Astrocyte (in vitro differentiated cells and primary cell): ENCODE measurements at regions not wholly inside any gene's neighbourhood (a gene's known extent, or its start where the extent isn't known, plus 50 kb on each side); places are given as distances from the start of the nearest gene placed in this dataset.

Experiments used
- DNase-seq: peaks from one replicate; pipeline ENCODE4 v3.0.0-alpha.2; 2010; ENCODE audit warnings: low read depth
- FAIRE-seq: peaks from 2 replicates; lab custom pipeline; 2011; peaks lifted over from hg19 to GRCh38; lab: Jason Lieb, UNC
- H2AFZ ChIP-seq: 2 replicates; pipeline ENCODE4 v1.6.0; 2012; ENCODE audit warnings: low read depth, low read length, inconsistent platforms
- H3K27ac ChIP-seq: 2 replicates; pipeline ENCODE4 v1.5.1; 2011; ENCODE audit warnings: low read depth, low read length, inconsistent platforms
- H3K27me3 ChIP-seq: 2 replicates; pipeline ENCODE4 v1.6.0; 2011; ENCODE audit warnings: low read length, inconsistent platforms; ENCODE audit not compliant: insufficient read depth
- H3K36me3 ChIP-seq: 2 replicates; pipeline ENCODE4 v1.5.1; 2011; ENCODE audit warnings: low read length, inconsistent platforms; ENCODE audit not compliant: insufficient read depth
- H3K4me1 ChIP-seq: 2 replicates; pipeline ENCODE4 v1.5.1; 2011; ENCODE audit warnings: low read length, inconsistent platforms; ENCODE audit not compliant: insufficient read depth
- H3K4me2 ChIP-seq: 2 replicates; pipeline ENCODE4 v1.6.0; 2012; ENCODE audit warnings: low read length, inconsistent platforms
- H3K4me3 ChIP-seq: 2 replicates; pipeline ENCODE4 v1.5.1; 2011; ENCODE audit warnings: low read depth, mild to moderate bottlenecking, low read length, inconsistent platforms; ENCODE audit not compliant: insufficient read depth
- H3K79me2 ChIP-seq: 2 replicates; pipeline ENCODE4 v1.6.0; 2012; ENCODE audit warnings: mild to moderate bottlenecking, low read length, inconsistent platforms; ENCODE audit not compliant: insufficient read depth
- H3K9ac ChIP-seq: 2 replicates; pipeline ENCODE4 v1.6.0; 2012; ENCODE audit warnings: mild to moderate bottlenecking, low read length, inconsistent platforms
- H3K9me3 ChIP-seq: 2 replicates; pipeline ENCODE4 v1.5.1; 2012; ENCODE audit warnings: low read depth, mild to moderate bottlenecking, low read length, inconsistent platforms; ENCODE audit not compliant: insufficient read depth
- H4K20me1 ChIP-seq: 2 replicates; pipeline ENCODE4 v1.6.0; 2012; ENCODE audit warnings: low read length, inconsistent platforms; ENCODE audit not compliant: insufficient read depth
- H3K27ac Mint-ChIP-seq: one replicate; pipeline ENCODE4 v1.8.0; 2021; ENCODE audit warnings: mild to moderate bottlenecking, mixed read lengths; ENCODE audit not compliant: unreplicated experiment
- H3K27me3 Mint-ChIP-seq: one replicate; pipeline ENCODE4 v1.8.0; 2021; ENCODE audit warnings: low read depth, mixed read lengths; ENCODE audit not compliant: unreplicated experiment
- H3K36me3 Mint-ChIP-seq: one replicate; pipeline ENCODE4 v1.8.0; 2021; ENCODE audit warnings: low read depth, mixed read lengths; ENCODE audit not compliant: unreplicated experiment
- H3K4me1 Mint-ChIP-seq: one replicate; pipeline ENCODE4 v1.8.0; 2021; ENCODE audit warnings: low read depth, mixed read lengths; ENCODE audit not compliant: unreplicated experiment
- H3K4me3 Mint-ChIP-seq: one replicate; pipeline ENCODE4 v1.8.0; 2021; ENCODE audit warnings: mild to moderate bottlenecking, moderate library complexity, mixed read lengths; ENCODE audit not compliant: unreplicated experiment
- H3K9me3 Mint-ChIP-seq: one replicate; pipeline ENCODE4 v1.8.0; 2021; ENCODE audit warnings: mild to moderate bottlenecking, mixed read lengths; ENCODE audit not compliant: unreplicated experiment
- EZH2 ChIP-seq: IDR thresholded peaks from 2 replicates; pipeline ENCODE4 v1.6.1; 2012; ENCODE audit warnings: mild to moderate bottlenecking, low read length, inconsistent platforms; ENCODE audit not compliant: insufficient read depth
- TF ChIP-seq, protein P1 (sequence below): IDR thresholded peaks from 2 replicates; pipeline ENCODE4 v1.5.1; 2011; ENCODE audit warnings: low read depth, mild to moderate bottlenecking, inconsistent platforms, low read length, moderate library complexity; ENCODE audit not compliant: insufficient read depth

DNA sequence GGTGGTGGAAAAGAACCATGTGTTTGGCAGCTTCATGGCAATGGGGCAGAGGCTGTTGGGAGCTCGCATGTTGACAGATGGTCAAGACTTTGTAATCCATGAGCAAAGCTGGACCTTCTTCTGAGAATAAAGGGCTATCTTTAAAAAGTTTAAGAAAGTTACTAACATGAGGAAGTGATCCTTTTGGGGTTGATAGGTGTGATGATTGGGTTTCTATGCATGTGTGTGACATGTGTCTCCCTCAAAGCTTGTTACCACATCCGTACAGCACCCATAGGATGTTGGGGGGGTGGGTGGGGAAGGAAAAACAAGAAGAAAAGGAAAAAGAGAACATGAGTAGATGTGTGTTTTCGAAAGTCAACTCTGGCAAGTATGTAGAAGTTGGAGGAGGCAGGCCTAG, 123.0 kb upstream of the TLR3 start:
- Histone ChIP-seq H2AFZ (no peak overlapping the region), H3K79me2 (no peaks in the 10 kb centered on the region), H3K4me1 (peaks cover 2% of the 10 kb centered on the region), H3K27me3 (no peaks in the 10 kb centered on the region), H3K4me3 (no peak overlapping the region), H3K9ac (no peak overlapping the region), H4K20me1 (no peaks in the 10 kb centered on the region), H3K36me3 (no peaks in the 10 kb centered on the region), H3K9me3 (no peaks in the 10 kb centered on the region), H3K27ac (no peak overlapping the region), H3K4me2 (no peak overlapping the region)
- no peak overlapping the region for H3K27ac Mint-ChIP-seq
- peaks cover 6% of the 10 kb centered on the region for H3K27me3 Mint-ChIP-seq
- peaks cover 6% of the 10 kb centered on the region for H3K4me1 Mint-ChIP-seq
- H3K9me3 Mint-ChIP-seq: peaks cover 2% of the 10 kb centered on the region
- no peak for TF ChIP-seq EZH2
- TF ChIP-seq, protein P1, sequence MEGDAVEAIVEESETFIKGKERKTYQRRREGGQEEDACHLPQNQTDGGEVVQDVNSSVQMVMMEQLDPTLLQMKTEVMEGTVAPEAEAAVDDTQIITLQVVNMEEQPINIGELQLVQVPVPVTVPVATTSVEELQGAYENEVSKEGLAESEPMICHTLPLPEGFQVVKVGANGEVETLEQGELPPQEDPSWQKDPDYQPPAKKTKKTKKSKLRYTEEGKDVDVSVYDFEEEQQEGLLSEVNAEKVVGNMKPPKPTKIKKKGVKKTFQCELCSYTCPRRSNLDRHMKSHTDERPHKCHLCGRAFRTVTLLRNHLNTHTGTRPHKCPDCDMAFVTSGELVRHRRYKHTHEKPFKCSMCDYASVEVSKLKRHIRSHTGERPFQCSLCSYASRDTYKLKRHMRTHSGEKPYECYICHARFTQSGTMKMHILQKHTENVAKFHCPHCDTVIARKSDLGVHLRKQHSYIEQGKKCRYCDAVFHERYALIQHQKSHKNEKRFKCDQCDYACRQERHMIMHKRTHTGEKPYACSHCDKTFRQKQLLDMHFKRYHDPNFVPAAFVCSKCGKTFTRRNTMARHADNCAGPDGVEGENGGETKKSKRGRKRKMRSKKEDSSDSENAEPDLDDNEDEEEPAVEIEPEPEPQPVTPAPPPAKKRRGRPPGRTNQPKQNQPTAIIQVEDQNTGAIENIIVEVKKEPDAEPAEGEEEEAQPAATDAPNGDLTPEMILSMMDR: no peak
- DNase-seq: no peak
- no peak for FAIRE-seq
- no peak overlapping the region for H3K4me3 Mint-ChIP-seq
- H3K36me3 Mint-ChIP-seq: no peaks in the 10 kb centered on the region

GRCh38 chr4:185950891-185951290, 118.1 kb upstream of the TLR3 start:
- no peak overlapping the region for H3K9ac ChIP-seq

DNA sequence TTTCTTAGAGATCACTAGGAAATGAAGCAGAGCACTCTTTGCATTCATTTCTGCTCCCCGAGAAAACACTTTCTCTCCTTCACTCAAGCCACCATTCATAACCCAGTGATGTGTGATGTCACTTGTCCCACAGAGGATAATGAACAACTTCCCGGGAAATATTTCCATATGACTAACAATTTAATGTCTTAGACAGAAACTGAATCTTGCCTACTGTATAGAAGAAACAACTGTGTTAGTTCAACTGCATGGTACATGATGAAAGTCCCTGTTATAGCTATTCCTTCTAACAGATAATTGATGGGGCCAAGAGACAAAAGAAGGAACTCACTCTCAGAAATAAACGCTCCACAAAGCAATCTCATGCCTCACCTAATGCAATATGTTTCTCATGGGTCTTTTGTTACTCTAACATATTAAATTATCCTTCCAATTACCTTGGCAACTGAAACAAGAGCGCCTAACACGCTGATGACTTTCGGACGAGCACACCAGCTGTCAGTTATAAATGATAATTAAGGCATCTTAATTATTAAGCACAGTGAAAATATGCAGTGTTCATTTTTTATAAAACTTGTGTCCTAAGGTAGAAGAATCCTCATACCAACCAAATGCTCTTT, 113.7 kb upstream of the TLR3 start:
- no peak overlapping the region for H3K27ac Mint-ChIP-seq
- H3K4me3 ChIP-seq: no peak overlapping the region
- no peak overlapping the region for H3K27ac ChIP-seq
- H3K9me3 Mint-ChIP-seq: no peaks in the 10 kb centered on the region
- H3K9ac ChIP-seq: no peak overlapping the region
- H2AFZ ChIP-seq: no peak overlapping the region
- H3K4me1 ChIP-seq: peaks cover 3% of the 10 kb centered on the region
- FAIRE-seq: no peak
- no peaks in the 10 kb centered on the region for H3K79me2 ChIP-seq
- peaks cover 8% of the 10 kb centered on the region for H3K27me3 ChIP-seq
- DNase-seq: no peak
- H3K27me3 Mint-ChIP-seq: peaks cover 6% of the 10 kb centered on the region
- H3K36me3 ChIP-seq: no peaks in the 10 kb centered on the region
- no peaks in the 10 kb centered on the region for H4K20me1 ChIP-seq
- no peaks in the 10 kb centered on the region for H3K4me1 Mint-ChIP-seq
- TF ChIP-seq EZH2: no peak
- TF ChIP-seq, protein P1: no peak
- no peaks in the 10 kb centered on the region for H3K36me3 Mint-ChIP-seq
- no peak overlapping the region for H3K4me2 ChIP-seq
- no peak overlapping the region for H3K4me3 Mint-ChIP-seq
- no peaks in the 10 kb centered on the region for H3K9me3 ChIP-seq

More at GRCh38 chr4:185950891-185951290, 118.1 kb upstream of the TLR3 start:
- TF ChIP-seq, protein P1: no peak
- no peak for TF ChIP-seq EZH2
- Histone ChIP-seq H3K4me3 (no peak overlapping the region), H3K36me3 (no peaks in the 10 kb centered on the region), H3K4me1 (peaks cover 3% of the 10 kb centered on the region), H4K20me1 (no peaks in the 10 kb centered on the region), H3K27ac (no peak overlapping the region), H3K79me2 (no peaks in the 10 kb centered on the region), H3K27me3 (peaks cover 4% of the 10 kb centered on the region), H2AFZ (no peak overlapping the region), H3K9me3 (no peaks in the 10 kb centered on the region), H3K4me2 (no peak overlapping the region)
- Mint-ChIP-seq H3K4me3 (no peak overlapping the region), H3K9me3 (no peaks in the 10 kb centered on the region), H3K36me3 (no peaks in the 10 kb centered on the region), H3K4me1 (peaks cover 4% of the 10 kb centered on the region), H3K27ac (no peak overlapping the region), H3K27me3 (peaks cover under 1% of the 10 kb centered on the region)
- DNase-seq (peak; percentile 68), FAIRE-seq (no peak)
